PC-9 (cell line): ENCODE measurements at regions not wholly inside any gene's neighbourhood (a gene's known extent, or its start where the extent isn't known, plus 50 kb on each side); places are given as distances from the start of the nearest gene placed in this dataset.

Experiments
- BruUV-seq: library from RNA; stranded (reverse); fragments of 400-500 nt; replicated peaks from 2 replicates; lab custom pipeline; 2021; lab: Mats Ljungman, UMichigan
- CTCF ChIA-PET: fragments of 300-600 bp; sonication (Branson Sonifier 250); formaldehyde crosslinking; loops from one replicate; lab custom pipeline; 2022; ENCODE audit warnings: antibody characterized with exemption; lab: Charles Lee
- POLR2A ChIA-PET: fragments of 300-600 bp; sonication (Branson Sonifier 250); formaldehyde crosslinking; loops from one replicate; lab custom pipeline; 2022; ENCODE audit warnings: antibody characterized with exemption; ENCODE audit not compliant: unreplicated experiment; lab: Charles Lee
- DNase-seq, 2 experiments: peaks; one replicate each; pipeline versions ENCODE4 v3.0.0 to v3.0.0-alpha.2; 2015 to 2022; ENCODE audit warnings: mixed read lengths in 1 of 2
- H2AFZ ChIP-seq: fragments of 200-600 bp; sonication (generic); 2 replicates; pipeline ENCODE4 v1.8.1; 2017; ENCODE audit warnings: antibody characterized with exemption
- H3F3A ChIP-seq: fragments of 200-600 bp; sonication (generic); 2 replicates; pipeline ENCODE4 v1.8.1; 2017; ENCODE audit warnings: antibody characterized with exemption, mild to moderate bottlenecking, low read depth; ENCODE audit not compliant: insufficient read depth
- H3K27ac ChIP-seq: fragments of 200-600 bp; sonication (generic); 2 replicates; pipeline ENCODE4 v1.6.1; 2016; ENCODE audit warnings: mixed run types
- H3K27me3 ChIP-seq: fragments of 200-600 bp; sonication (generic); 2 replicates; pipeline ENCODE4 v1.6.1; 2016; ENCODE audit warnings: low read depth, mixed run types; ENCODE audit not compliant: insufficient read depth
- H3K36me3 ChIP-seq: fragments of 200-600 bp; sonication (generic); 2 replicates; pipeline ENCODE4 v1.6.1; 2016; ENCODE audit warnings: low read depth, mixed run types
- H3K4me1 ChIP-seq: fragments of 200-600 bp; sonication (generic); replicated peaks from 2 replicates; pipeline ENCODE4 v1.6.1; 2016; ENCODE audit warnings: mixed run types; ENCODE audit not compliant: insufficient read depth
- H3K4me2 ChIP-seq: fragments of 200-600 bp; sonication (generic); 2 replicates; pipeline ENCODE4 v1.6.1; 2017; ENCODE audit warnings: mixed run types
- H3K4me3 ChIP-seq: fragments of 200-600 bp; sonication (generic); 2 replicates; pipeline ENCODE4 v1.6.1; 2016; ENCODE audit warnings: mixed run types
- H3K79me2 ChIP-seq: fragments of 200-600 bp; sonication (generic); 2 replicates; pipeline ENCODE4 v1.6.1; 2017; ENCODE audit warnings: low read depth, mixed run types
- H3K9me2 ChIP-seq: fragments of 200-600 bp; sonication (generic); 2 replicates; pipeline ENCODE4 v1.8.1; 2017; ENCODE audit warnings: mild to moderate bottlenecking; ENCODE audit not compliant: insufficient read depth
- H3K9me3 ChIP-seq: fragments of 200-600 bp; sonication (generic); 2 replicates; pipeline ENCODE4 v1.8.1; 2016; ENCODE audit warnings: low read depth; ENCODE audit not compliant: insufficient read depth
- H4K20me1 ChIP-seq: fragments of 200-600 bp; sonication (generic); 2 replicates; pipeline ENCODE4 v1.8.1; 2017; ENCODE audit not compliant: insufficient read depth
- EZH2 ChIP-seq: fragments of 200-600 bp; sonication (generic); IDR thresholded peaks from 2 replicates; pipeline ENCODE4 v1.8.0; 2017; ENCODE audit warnings: antibody characterized with exemption, low read depth
- intact Hi-C: fragments of 100-400 bp; cut with micrococcal nuclease; formaldehyde crosslinking; loops from one replicate; pipeline ENCODE4 v1.10.0; 2022; ENCODE audit not compliant: unreplicated experiment
- TF ChIP-seq, protein P1 (sequence below): fragments of 200-600 bp; sonication (generic); conservative IDR thresholded peaks from 2 replicates; pipeline ENCODE4 v1.6.1; 2017; ENCODE audit warnings: mixed run types, antibody characterized with exemption, mild to moderate bottlenecking, moderate library complexity

DNA sequence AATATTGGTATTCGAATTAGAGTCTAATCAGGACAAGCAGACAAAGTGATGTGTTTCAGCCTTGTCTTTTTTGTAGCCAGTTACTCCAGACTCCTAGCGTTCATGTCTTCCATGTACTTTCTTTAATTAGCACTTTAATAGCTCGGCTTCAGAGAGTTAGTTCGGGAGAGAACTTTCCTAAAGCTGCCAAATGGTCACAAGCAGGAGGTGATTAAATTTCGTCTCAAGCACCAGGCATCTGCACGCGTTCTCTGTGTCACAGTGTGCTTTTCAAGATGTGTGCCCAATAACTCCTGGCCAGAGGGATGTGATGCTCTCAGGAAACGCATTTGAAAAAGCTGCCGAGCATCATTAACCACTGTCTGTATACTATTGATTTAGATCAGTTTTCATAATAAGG, 790.8 kb downstream of the SOCS6 start:
- Histone ChIP-seq H2AFZ (no peak overlapping the region), H3K9me3 (peaks cover 3% of the 10 kb centered on the region; the same call in 1 of the 2 replicates), H3K36me3 (no peaks in the 10 kb centered on the region), H3F3A (no peaks in the 10 kb centered on the region), H3K27ac (no peak overlapping the region), H3K9me2 (no peaks in the 10 kb centered on the region), H3K79me2 (no peaks in the 10 kb centered on the region), H3K4me3 (no peak overlapping the region), H3K27me3 (no peaks in the 10 kb centered on the region), H3K4me1 (no peaks in the 10 kb centered on the region), H3K4me2 (no peak overlapping the region), H4K20me1 (no peaks in the 10 kb centered on the region)
- ChIA-PET CTCF (no interaction called here), POLR2A (no interaction called here)
- intact Hi-C loops = no loop called here
- TF ChIP-seq EZH2 = no peak
- TF ChIP-seq, protein P1, sequence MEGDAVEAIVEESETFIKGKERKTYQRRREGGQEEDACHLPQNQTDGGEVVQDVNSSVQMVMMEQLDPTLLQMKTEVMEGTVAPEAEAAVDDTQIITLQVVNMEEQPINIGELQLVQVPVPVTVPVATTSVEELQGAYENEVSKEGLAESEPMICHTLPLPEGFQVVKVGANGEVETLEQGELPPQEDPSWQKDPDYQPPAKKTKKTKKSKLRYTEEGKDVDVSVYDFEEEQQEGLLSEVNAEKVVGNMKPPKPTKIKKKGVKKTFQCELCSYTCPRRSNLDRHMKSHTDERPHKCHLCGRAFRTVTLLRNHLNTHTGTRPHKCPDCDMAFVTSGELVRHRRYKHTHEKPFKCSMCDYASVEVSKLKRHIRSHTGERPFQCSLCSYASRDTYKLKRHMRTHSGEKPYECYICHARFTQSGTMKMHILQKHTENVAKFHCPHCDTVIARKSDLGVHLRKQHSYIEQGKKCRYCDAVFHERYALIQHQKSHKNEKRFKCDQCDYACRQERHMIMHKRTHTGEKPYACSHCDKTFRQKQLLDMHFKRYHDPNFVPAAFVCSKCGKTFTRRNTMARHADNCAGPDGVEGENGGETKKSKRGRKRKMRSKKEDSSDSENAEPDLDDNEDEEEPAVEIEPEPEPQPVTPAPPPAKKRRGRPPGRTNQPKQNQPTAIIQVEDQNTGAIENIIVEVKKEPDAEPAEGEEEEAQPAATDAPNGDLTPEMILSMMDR = no peak
- no peak for DNase-seq
- no TSS peak for BruUV-seq

DNA sequence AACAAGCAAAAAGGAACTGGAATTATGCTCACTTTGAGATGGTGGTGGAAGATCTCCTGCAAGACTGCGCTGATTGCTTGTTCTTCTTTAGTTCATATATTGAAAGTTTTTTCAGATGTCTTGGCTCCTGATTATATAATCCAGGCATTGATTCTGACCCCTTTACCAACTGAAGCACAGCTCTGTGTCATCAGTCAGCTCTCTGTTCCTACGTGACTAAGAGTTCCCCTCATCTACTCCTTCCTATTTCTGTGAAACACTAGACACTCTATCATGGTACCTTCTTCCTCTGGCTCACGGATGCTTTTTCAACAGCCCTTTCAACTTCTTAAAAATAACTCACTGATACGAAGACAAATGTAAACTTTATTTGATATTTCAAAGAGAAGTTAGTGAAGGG, 788.6 kb downstream of the SOCS6 start:
- no TSS peak for BruUV-seq
- TF ChIP-seq, protein P1 = no peak
- TF ChIP-seq EZH2 = no peak
- Histone ChIP-seq H3K4me3 (no peak overlapping the region), H3K9me2 (no peaks in the 10 kb centered on the region; the same call in 1 of the 2 replicates), H2AFZ (no peak overlapping the region; the same call in 1 of the 2 replicates), H3K27ac (no peak overlapping the region), H4K20me1 (no peaks in the 10 kb centered on the region), H3K27me3 (no peaks in the 10 kb centered on the region), H3F3A (no peaks in the 10 kb centered on the region), H3K79me2 (no peaks in the 10 kb centered on the region), H3K4me1 (no peaks in the 10 kb centered on the region), H3K9me3 (peaks cover 3% of the 10 kb centered on the region; the same call in 1 of the 2 replicates), H3K4me2 (no peak overlapping the region), H3K36me3 (no peaks in the 10 kb centered on the region)
- no peak for DNase-seq
- POLR2A ChIA-PET = no interaction called here
- intact Hi-C loops = no loop called here
- CTCF ChIA-PET = no interaction called here

DNA sequence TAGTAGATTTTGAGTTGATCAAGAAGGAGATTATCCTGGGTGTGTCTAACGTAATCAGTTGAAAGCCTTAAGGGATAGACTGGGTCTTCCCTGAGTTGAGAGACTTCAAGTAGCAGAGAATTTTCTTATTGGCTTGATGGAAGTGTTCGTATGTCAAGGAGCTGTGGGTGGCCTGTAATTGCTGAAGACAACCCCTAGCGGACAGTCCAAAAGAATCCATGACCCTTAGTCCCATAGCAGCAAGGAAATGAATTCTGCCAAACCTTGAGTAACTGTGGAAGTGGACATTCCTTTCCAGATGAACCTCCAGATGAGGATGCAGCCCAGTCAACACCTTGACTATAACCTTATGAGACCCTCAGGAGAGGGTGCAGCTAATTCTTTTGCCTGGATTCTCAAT, 786.3 kb downstream of the SOCS6 start:
- CTCF ChIA-PET = no interaction called here
- POLR2A ChIA-PET = no interaction called here
- TF ChIP-seq EZH2 = no peak
- TF ChIP-seq, protein P1 = no peak
- no peak overlapping the region for H3K4me3 ChIP-seq
- H3K27ac ChIP-seq = no peak overlapping the region
- H2AFZ ChIP-seq = no peak overlapping the region
- no peaks in the 10 kb centered on the region for H3K4me1 ChIP-seq
- BruUV-seq = no TSS peak
- no peaks in the 10 kb centered on the region; the same call in 1 of the 2 replicates for H3K9me2 ChIP-seq
- intact Hi-C loops = no loop called here
- H3K79me2 ChIP-seq = no peaks in the 10 kb centered on the region
- H3F3A ChIP-seq = no peaks in the 10 kb centered on the region
- no peaks in the 10 kb centered on the region for H3K36me3 ChIP-seq
- no peak for DNase-seq
- no peaks in the 10 kb centered on the region for H4K20me1 ChIP-seq
- no peak overlapping the region for H3K4me2 ChIP-seq
- no peaks in the 10 kb centered on the region for H3K27me3 ChIP-seq
- peaks cover 3% of the 10 kb centered on the region; the same call in 1 of the 2 replicates for H3K9me3 ChIP-seq
